H1 (cell line): ENCODE measurements at regions not wholly inside any gene's neighbourhood (a gene's known extent, or its start where the extent isn't known, plus 50 kb on each side); places are given as distances from the start of the nearest gene placed in this dataset.

Source experiments
- BACH1 ChIP-seq: IDR thresholded peaks from 2 replicates; pipeline ENCODE4 v1.6.1; 2012; ENCODE audit warnings: low read length, improper control_type of control experiment
- BRCA1 ChIP-seq: IDR thresholded peaks from 2 replicates; pipeline ENCODE4 v1.6.1; 2012; ENCODE audit warnings: low read depth, low read length, improper control_type of control experiment
- GTF2F1 ChIP-seq: IDR thresholded peaks from 2 replicates; pipeline ENCODE4 v1.6.1; 2012; ENCODE audit warnings: low read depth, low read length, improper control_type of control experiment, borderline replicate concordance
- KDM1A ChIP-seq: fragments of 200-600, 300-600 bp; sonication (generic); IDR thresholded peaks from 2 replicates; pipeline ENCODE4 v1.7.1; 2016; ENCODE audit warnings: mild to moderate bottlenecking, low read length, borderline replicate concordance
- SAP30 ChIP-seq: fragments of 300-600 bp; sonication (generic); IDR thresholded peaks from 2 replicates; pipeline ENCODE4 v1.7.1; 2012; ENCODE audit warnings: low read length, moderate library complexity, mild to moderate bottlenecking, inconsistent platforms; ENCODE audit not compliant: insufficient read depth, insufficient replicate concordance
- SIX5 ChIP-seq: IDR thresholded peaks from 2 replicates; pipeline ENCODE4 v1.6.1; 2011; ENCODE audit warnings: mild to moderate bottlenecking, low read depth, low read length
- TAF1 ChIP-seq: IDR thresholded peaks from 2 replicates; pipeline ENCODE4 v1.6.1; 2011; ENCODE audit warnings: mild to moderate bottlenecking, low read depth, low read length
- ZNF274 ChIP-seq: IDR thresholded peaks from 2 replicates; pipeline ENCODE4 v1.7.0; 2012; ENCODE audit warnings: low read length, borderline replicate concordance; ENCODE audit errors: extremely low read depth
- TF ChIP-seq, protein P1 (sequence below): fragments of 300-600 bp; sonication (generic); IDR thresholded peaks from 2 replicates; pipeline ENCODE4 v1.7.1; 2012; ENCODE audit warnings: low read length, moderate library complexity, mild to moderate bottlenecking, inconsistent platforms; ENCODE audit not compliant: insufficient replicate concordance
- TF ChIP-seq, protein P2 (sequence below), 3 experiments: IDR thresholded peaks; 1 replicate in 2 of 3; 2 replicates in 1 of 3; pipeline versions ENCODE4 v1.5.1 to v1.6.1; 2011; ENCODE audit warnings: low read length in 3 of 3, mild to moderate bottlenecking in 3 of 3, inconsistent platforms in 2 of 3, low read depth in 1 of 3, moderate library complexity in 1 of 3; ENCODE audit not compliant: insufficient read depth in 1 of 3; ENCODE audit errors: control extremely low read depth in 1 of 3

DNA sequence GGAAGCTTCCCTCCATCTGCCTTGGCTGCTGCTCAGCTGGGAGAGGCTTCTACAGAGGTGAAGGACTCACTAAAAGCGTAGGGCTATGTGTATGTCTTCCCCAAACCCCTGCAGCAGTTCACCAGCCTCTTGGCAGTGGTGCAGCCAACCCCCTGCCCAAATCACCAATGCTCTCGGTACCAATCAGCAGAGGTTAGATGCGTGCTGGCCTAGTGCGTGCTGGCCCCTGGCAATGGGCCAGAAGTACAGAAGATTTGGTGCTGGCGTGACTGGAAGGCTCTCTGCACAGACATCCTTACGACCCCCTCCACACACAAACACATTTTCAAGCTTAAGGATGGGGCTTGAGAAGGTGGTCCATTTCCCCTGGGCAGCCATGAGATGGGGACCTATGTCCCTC is 79.0 kb downstream of the MRPL14 start (continued):
- TF ChIP-seq, protein P1, sequence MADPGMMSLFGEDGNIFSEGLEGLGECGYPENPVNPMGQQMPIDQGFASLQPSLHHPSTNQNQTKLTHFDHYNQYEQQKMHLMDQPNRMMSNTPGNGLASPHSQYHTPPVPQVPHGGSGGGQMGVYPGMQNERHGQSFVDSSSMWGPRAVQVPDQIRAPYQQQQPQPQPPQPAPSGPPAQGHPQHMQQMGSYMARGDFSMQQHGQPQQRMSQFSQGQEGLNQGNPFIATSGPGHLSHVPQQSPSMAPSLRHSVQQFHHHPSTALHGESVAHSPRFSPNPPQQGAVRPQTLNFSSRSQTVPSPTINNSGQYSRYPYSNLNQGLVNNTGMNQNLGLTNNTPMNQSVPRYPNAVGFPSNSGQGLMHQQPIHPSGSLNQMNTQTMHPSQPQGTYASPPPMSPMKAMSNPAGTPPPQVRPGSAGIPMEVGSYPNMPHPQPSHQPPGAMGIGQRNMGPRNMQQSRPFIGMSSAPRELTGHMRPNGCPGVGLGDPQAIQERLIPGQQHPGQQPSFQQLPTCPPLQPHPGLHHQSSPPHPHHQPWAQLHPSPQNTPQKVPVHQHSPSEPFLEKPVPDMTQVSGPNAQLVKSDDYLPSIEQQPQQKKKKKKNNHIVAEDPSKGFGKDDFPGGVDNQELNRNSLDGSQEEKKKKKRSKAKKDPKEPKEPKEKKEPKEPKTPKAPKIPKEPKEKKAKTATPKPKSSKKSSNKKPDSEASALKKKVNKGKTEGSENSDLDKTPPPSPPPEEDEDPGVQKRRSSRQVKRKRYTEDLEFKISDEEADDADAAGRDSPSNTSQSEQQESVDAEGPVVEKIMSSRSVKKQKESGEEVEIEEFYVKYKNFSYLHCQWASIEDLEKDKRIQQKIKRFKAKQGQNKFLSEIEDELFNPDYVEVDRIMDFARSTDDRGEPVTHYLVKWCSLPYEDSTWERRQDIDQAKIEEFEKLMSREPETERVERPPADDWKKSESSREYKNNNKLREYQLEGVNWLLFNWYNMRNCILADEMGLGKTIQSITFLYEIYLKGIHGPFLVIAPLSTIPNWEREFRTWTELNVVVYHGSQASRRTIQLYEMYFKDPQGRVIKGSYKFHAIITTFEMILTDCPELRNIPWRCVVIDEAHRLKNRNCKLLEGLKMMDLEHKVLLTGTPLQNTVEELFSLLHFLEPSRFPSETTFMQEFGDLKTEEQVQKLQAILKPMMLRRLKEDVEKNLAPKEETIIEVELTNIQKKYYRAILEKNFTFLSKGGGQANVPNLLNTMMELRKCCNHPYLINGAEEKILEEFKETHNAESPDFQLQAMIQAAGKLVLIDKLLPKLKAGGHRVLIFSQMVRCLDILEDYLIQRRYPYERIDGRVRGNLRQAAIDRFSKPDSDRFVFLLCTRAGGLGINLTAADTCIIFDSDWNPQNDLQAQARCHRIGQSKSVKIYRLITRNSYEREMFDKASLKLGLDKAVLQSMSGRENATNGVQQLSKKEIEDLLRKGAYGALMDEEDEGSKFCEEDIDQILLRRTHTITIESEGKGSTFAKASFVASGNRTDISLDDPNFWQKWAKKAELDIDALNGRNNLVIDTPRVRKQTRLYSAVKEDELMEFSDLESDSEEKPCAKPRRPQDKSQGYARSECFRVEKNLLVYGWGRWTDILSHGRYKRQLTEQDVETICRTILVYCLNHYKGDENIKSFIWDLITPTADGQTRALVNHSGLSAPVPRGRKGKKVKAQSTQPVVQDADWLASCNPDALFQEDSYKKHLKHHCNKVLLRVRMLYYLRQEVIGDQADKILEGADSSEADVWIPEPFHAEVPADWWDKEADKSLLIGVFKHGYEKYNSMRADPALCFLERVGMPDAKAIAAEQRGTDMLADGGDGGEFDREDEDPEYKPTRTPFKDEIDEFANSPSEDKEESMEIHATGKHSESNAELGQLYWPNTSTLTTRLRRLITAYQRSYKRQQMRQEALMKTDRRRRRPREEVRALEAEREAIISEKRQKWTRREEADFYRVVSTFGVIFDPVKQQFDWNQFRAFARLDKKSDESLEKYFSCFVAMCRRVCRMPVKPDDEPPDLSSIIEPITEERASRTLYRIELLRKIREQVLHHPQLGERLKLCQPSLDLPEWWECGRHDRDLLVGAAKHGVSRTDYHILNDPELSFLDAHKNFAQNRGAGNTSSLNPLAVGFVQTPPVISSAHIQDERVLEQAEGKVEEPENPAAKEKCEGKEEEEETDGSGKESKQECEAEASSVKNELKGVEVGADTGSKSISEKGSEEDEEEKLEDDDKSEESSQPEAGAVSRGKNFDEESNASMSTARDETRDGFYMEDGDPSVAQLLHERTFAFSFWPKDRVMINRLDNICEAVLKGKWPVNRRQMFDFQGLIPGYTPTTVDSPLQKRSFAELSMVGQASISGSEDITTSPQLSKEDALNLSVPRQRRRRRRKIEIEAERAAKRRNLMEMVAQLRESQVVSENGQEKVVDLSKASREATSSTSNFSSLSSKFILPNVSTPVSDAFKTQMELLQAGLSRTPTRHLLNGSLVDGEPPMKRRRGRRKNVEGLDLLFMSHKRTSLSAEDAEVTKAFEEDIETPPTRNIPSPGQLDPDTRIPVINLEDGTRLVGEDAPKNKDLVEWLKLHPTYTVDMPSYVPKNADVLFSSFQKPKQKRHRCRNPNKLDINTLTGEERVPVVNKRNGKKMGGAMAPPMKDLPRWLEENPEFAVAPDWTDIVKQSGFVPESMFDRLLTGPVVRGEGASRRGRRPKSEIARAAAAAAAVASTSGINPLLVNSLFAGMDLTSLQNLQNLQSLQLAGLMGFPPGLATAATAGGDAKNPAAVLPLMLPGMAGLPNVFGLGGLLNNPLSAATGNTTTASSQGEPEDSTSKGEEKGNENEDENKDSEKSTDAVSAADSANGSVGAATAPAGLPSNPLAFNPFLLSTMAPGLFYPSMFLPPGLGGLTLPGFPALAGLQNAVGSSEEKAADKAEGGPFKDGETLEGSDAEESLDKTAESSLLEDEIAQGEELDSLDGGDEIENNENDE, result no peak
- TF ChIP-seq SAP30, result no peak
- TF ChIP-seq TAF1, result no peak
- TF ChIP-seq SIX5, result no peak
- TF ChIP-seq ZNF274, result no peak
- TF ChIP-seq, protein P2, sequence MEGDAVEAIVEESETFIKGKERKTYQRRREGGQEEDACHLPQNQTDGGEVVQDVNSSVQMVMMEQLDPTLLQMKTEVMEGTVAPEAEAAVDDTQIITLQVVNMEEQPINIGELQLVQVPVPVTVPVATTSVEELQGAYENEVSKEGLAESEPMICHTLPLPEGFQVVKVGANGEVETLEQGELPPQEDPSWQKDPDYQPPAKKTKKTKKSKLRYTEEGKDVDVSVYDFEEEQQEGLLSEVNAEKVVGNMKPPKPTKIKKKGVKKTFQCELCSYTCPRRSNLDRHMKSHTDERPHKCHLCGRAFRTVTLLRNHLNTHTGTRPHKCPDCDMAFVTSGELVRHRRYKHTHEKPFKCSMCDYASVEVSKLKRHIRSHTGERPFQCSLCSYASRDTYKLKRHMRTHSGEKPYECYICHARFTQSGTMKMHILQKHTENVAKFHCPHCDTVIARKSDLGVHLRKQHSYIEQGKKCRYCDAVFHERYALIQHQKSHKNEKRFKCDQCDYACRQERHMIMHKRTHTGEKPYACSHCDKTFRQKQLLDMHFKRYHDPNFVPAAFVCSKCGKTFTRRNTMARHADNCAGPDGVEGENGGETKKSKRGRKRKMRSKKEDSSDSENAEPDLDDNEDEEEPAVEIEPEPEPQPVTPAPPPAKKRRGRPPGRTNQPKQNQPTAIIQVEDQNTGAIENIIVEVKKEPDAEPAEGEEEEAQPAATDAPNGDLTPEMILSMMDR (IDR thresholded peaks at IDR 0.05; ENCODE audit: control extremely low read depth in 1 of 3, insufficient read depth in 1 of 3, low read depth in 1 of 3, low read length in 3 of 3), result no peak
- TF ChIP-seq GTF2F1, result no peak
- no peak for TF ChIP-seq BACH1
- TF ChIP-seq BRCA1, result no peak
- TF ChIP-seq KDM1A, result no peak
